Transverse colon (tissue), 3 donors: ENCODE measurements at regions not wholly inside any gene's neighbourhood (a gene's known extent, or its start where the extent isn't known, plus 50 kb on each side); places are given as distances from the start of the nearest gene placed in this dataset.

Experiments used
- EP300 ChIP-seq: sonication (generic); formaldehyde crosslinking; IDR thresholded peaks from one replicate; pipeline ENCODE4 v1.6.1; 2017; ENCODE audit warnings: antibody characterized with exemption, low read depth
- POLR2A ChIP-seq: fragments of 450-650 bp; IDR thresholded peaks from one replicate; pipeline ENCODE4 v1.6.1; 2016; ENCODE audit warnings: antibody characterized with exemption, mild to moderate bottlenecking, moderate library complexity
- TF ChIP-seq, protein P1 (sequence below), 5 experiments: fragments of 200-600 bp in 3 of 5; fragments of 450-650 bp in 2 of 5; sonication (generic) in 3 of 5; IDR thresholded peaks; 1 replicate in 2 of 5; 2 replicates in 3 of 5; pipeline ENCODE4 v1.5.1; 2016 to 2017; ENCODE audit warnings: antibody characterized with exemption in 5 of 5, inconsistent platforms in 3 of 5, mild to moderate bottlenecking in 2 of 5, moderate library complexity in 1 of 5

DNA sequence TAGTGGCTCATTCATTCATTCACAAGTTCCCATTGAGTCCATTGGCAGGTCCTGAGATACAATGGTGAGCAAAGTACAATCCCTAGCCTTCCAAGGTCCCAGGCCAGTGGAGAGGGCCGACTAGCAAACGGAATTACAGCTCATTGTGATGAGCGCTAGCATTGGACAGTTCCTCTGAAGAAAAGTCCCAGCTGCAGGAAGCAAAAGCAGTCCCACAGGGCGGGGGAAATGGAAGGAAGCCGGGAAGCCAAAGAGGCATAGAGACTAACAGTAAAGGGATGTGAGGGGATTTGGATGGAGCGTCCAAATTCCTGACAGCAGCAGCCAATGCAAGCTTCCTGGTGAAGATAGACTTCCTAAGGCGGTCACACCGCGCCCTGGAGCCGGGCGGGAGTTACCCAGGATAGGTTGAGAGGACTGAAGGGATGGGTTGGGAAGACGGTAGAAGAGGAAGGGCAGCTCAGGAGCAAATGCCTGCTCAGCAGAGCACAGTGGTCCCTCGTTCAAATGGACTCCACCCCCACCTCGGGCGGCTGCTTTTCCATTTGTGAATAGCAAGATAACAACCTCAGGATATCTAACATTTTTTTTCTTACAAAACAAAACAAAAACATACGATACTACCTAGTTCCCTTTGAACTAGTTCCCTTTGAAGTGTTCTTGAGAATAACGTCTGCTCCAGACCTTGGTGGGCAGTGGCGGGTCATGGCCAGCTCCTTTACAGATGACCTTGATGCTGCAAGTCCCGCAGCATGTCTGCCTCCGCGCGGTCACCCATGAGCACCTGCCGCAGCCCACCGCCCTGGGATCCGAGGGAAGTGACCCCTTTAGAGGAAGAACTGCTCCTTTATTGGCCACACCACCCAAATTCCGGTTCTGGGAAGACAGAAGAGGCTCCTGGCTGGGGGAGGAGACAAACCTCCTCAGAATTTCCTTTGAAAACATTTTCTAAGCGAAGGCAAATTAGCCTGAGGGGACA, 132.9 kb downstream of the RASSF10 start:
- TF ChIP-seq, protein P1, sequence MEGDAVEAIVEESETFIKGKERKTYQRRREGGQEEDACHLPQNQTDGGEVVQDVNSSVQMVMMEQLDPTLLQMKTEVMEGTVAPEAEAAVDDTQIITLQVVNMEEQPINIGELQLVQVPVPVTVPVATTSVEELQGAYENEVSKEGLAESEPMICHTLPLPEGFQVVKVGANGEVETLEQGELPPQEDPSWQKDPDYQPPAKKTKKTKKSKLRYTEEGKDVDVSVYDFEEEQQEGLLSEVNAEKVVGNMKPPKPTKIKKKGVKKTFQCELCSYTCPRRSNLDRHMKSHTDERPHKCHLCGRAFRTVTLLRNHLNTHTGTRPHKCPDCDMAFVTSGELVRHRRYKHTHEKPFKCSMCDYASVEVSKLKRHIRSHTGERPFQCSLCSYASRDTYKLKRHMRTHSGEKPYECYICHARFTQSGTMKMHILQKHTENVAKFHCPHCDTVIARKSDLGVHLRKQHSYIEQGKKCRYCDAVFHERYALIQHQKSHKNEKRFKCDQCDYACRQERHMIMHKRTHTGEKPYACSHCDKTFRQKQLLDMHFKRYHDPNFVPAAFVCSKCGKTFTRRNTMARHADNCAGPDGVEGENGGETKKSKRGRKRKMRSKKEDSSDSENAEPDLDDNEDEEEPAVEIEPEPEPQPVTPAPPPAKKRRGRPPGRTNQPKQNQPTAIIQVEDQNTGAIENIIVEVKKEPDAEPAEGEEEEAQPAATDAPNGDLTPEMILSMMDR (IDR thresholded peaks at IDR 0.05): no peak
- TF ChIP-seq EP300: no peak
- TF ChIP-seq POLR2A: no peak
